ENCODE measurements at regions not wholly inside any gene's neighbourhood (a gene's known extent, or its start where the extent isn't known, plus 50 kb on each side); places are given as distances from the start of the nearest gene placed in this dataset.

- no peak for TF ChIP-seq CTCF (IDR thresholded peaks at IDR 0.05)
- Histone ChIP-seq H3K27me3 (ENCODE audit: control insufficient read depth, insufficient read depth, low read length) (no peaks in the 10 kb centered on the region), H3K36me3 (ENCODE audit: control insufficient read depth, insufficient read depth, low read length) (no peaks in the 10 kb centered on the region), H3K4me1 (ENCODE audit: control insufficient read depth, insufficient read depth, low read length) (no peaks in the 10 kb centered on the region), H3K9me3 (ENCODE audit: control insufficient read depth, insufficient read depth, low read length) (no peaks in the 10 kb centered on the region), H3K27ac (ENCODE audit: low read length) (no peak overlapping the region), H3K4me3 (ENCODE audit: low read length) (no peak overlapping the region)
- Mint-ChIP-seq H3K9me3 (peaks cover 0 to 5% of the 10 kb centered on the region in 2 donors), H3K4me1 (no peaks in the 10 kb centered on the region), H3K36me3 (no peaks in the 10 kb centered on the region), H3K4me3 (no peak overlapping the region), H3K27me3 (ENCODE audit: low read depth in 2 of 2) (peaks cover 0 to 8% of the 10 kb centered on the region in 2 donors), H3K27ac (no peak overlapping the region)
- DNase-seq (no peak), ATAC-seq (no peak)
- intact Hi-C loops (cut with micrococcal nuclease), result no loop called here
- WGBS (ENCODE audit: insufficient coverage), result 85% methylated on average over 10 of the region's 10 CpGs
These were observed 174.4 kb upstream of the SHH start for GRCh38 chr7:155986497-155987160.

GRCh38 chr7:155985518-155986250, 173.4 kb upstream of the SHH start:
- Mint-ChIP-seq H3K4me1 (no peaks in the 10 kb centered on the region), H3K4me3 (no peak overlapping the region)
- no peak for DNase-seq

GRCh38 chr7:155984609-155985405, 172.5 kb upstream of the SHH start:
- intact Hi-C loops (cut with micrococcal nuclease), result no loop called here
- Mint-ChIP-seq H3K4me3 (no peak overlapping the region), H3K4me1 (no peaks in the 10 kb centered on the region), H3K36me3 (no peaks in the 10 kb centered on the region), H3K9me3 (peaks cover 0 to 7% of the 10 kb centered on the region in 2 donors), H3K27me3 (ENCODE audit: low read depth in 2 of 2) (peaks cover 0 to 8% of the 10 kb centered on the region in 2 donors), H3K27ac (no peak overlapping the region)
- no peak overlapping the region for H3K27ac ChIP-seq (ENCODE audit: low read length)
- 88% methylated on average over 15 of the region's 15 CpGs for WGBS (ENCODE audit: insufficient coverage)
- no peaks in the 10 kb centered on the region for H3K36me3 ChIP-seq (ENCODE audit: control insufficient read depth, insufficient read depth, low read length)
- DNase-seq, result no peak
- no peaks in the 10 kb centered on the region for H3K27me3 ChIP-seq (ENCODE audit: control insufficient read depth, insufficient read depth, low read length)
- TF ChIP-seq CTCF (IDR thresholded peaks at IDR 0.05), result no peak
- ATAC-seq, result no peak
- H3K9me3 ChIP-seq (ENCODE audit: control insufficient read depth, insufficient read depth, low read length), result no peaks in the 10 kb centered on the region
- H3K4me1 ChIP-seq (ENCODE audit: control insufficient read depth, insufficient read depth, low read length), result no peaks in the 10 kb centered on the region
- no peak overlapping the region for H3K4me3 ChIP-seq (ENCODE audit: low read length)

More at GRCh38 chr7:155985518-155986250, 173.4 kb upstream of the SHH start:
- no peak overlapping the region for H3K27ac ChIP-seq (ENCODE audit: low read length)
- H3K36me3 ChIP-seq (ENCODE audit: control insufficient read depth, insufficient read depth, low read length), result no peaks in the 10 kb centered on the region
- H3K27ac Mint-ChIP-seq, result no peak overlapping the region
- TF ChIP-seq CTCF (IDR thresholded peaks at IDR 0.05), result no peak
- peaks cover 0 to 8% of the 10 kb centered on the region in 2 donors for H3K27me3 Mint-ChIP-seq (ENCODE audit: low read depth in 2 of 2)
- intact Hi-C loops (cut with micrococcal nuclease), result no loop called here
- no peaks in the 10 kb centered on the region for H3K9me3 ChIP-seq (ENCODE audit: control insufficient read depth, insufficient read depth, low read length)
- ATAC-seq, result no peak
- 87% methylated on average over 12 of the region's 12 CpGs for whole genome bisulfite sequencing (ENCODE audit: insufficient coverage)
- H3K36me3 Mint-ChIP-seq, result no peaks in the 10 kb centered on the region
- peaks cover 0 to 7% of the 10 kb centered on the region in 2 donors for H3K9me3 Mint-ChIP-seq
- no peaks in the 10 kb centered on the region for H3K4me1 ChIP-seq (ENCODE audit: control insufficient read depth, insufficient read depth, low read length)
- H3K27me3 ChIP-seq (ENCODE audit: control insufficient read depth, insufficient read depth, low read length), result no peaks in the 10 kb centered on the region
- no peak overlapping the region for H3K4me3 ChIP-seq (ENCODE audit: low read length)

All from natural killer cell (primary cell).